ENCODE measurements at regions not wholly inside any gene's neighbourhood (a gene's known extent, or its start where the extent isn't known, plus 50 kb on each side); places are given as distances from the start of the nearest gene placed in this dataset.
A peak's percentile ranks its signal among the peaks of the same experiment; 100 is the strongest.

GRCh38 chr14:26828741-26829140 lies 230.9 kb upstream of the NOVA1 start:
- WGBS, 2 experiments (ENCODE audit: insufficient coverage in 2 of 2), result 90 to 100% methylated on average over 2 to 3 of the region's 4 CpGs
- Histone ChIP-seq H3K36me3 (ENCODE audit: control insufficient read depth, insufficient read depth, low read length) (no peaks in the 10 kb centered on the region), H3K4me1 (ENCODE audit: control insufficient read depth, insufficient read depth, low read length, poor library complexity, severe bottlenecking) (no peaks in the 10 kb centered on the region), H3K9me3 (ENCODE audit: control insufficient read depth, low read length) (no peaks in the 10 kb centered on the region), H3K27ac (ENCODE audit: low read depth, low read length, severe bottlenecking) (no peak overlapping the region), H3K4me3 (ENCODE audit: extremely low read depth, insufficient read depth, low read length, poor library complexity, severe bottlenecking) (no peak overlapping the region)

DNA sequence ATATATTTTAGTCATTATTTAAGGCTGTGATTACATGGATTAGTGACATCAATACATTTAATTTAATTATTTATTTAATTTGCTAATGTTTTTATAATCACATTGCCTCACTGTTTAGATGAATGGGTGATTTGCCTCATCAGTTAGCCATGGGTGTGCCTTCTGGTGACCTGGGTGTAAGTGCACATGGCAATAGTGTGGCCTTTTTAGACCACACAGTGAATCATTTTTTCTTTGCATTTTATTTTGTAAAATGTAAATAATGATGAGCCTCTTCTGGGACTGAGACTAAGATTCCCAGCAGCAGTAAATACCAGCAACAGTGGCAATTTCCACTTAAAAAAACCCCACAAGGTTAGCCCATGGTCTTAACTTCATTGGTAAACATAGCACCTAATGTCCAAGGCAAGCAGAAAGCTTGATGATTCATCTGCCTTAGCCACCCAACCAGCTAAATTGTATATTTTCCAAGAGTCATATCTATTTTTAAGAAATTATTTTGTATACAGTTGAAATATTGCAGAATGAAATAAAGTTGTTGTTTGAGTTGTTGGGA lies 235.9 kb upstream of the NOVA1 start:
- H3K9me3 ChIP-seq (ENCODE audit: control insufficient read depth, low read length), result no peaks in the 10 kb centered on the region
- no peaks in the 10 kb centered on the region for H3K36me3 ChIP-seq (ENCODE audit: control insufficient read depth, insufficient read depth, low read length)
- H3K27ac ChIP-seq (ENCODE audit: low read depth, low read length, severe bottlenecking), result no peak overlapping the region
- H3K4me3 ChIP-seq (ENCODE audit: extremely low read depth, insufficient read depth, low read length, poor library complexity, severe bottlenecking), result no peak overlapping the region
- H3K4me1 ChIP-seq (ENCODE audit: control insufficient read depth, insufficient read depth, low read length, poor library complexity, severe bottlenecking), result no peaks in the 10 kb centered on the region

GRCh38 chr14:26835979-26836570 lies 238.2 kb upstream of the NOVA1 start:
- H3K9me3 ChIP-seq (ENCODE audit: control insufficient read depth, low read length), result no peaks in the 10 kb centered on the region
- no peaks in the 10 kb centered on the region for H3K36me3 ChIP-seq (ENCODE audit: control insufficient read depth, insufficient read depth, low read length)
- no peak overlapping the region for H3K27ac ChIP-seq (ENCODE audit: low read depth, low read length, severe bottlenecking)
- WGBS, 2 experiments (ENCODE audit: insufficient coverage in 2 of 2), result 88 to 89% methylated on average over 1 to 2 of the region's 4 CpGs
- H3K4me3 ChIP-seq (ENCODE audit: extremely low read depth, insufficient read depth, low read length, poor library complexity, severe bottlenecking), result no peak overlapping the region
- no peaks in the 10 kb centered on the region for H3K4me1 ChIP-seq (ENCODE audit: control insufficient read depth, insufficient read depth, low read length, poor library complexity, severe bottlenecking)

DNA sequence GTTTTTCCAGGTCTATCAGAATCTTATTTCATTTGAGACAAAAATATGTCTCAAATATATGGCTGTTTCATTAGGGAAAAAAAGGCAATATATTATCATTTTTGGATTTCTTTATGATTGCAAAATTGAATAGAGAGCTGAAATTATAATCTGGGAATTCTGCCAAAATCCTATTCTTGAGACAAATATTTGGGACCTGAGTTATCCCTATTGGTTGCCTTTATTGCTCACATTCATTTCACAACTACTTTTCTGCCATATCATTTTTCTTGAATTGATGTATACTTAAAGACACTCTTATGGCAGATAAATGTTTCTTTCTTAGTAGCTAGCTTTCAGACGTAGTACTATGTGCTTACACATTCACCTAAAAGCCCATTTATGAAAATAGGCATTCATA lies 241.6 kb upstream of the NOVA1 start:
- Histone ChIP-seq H3K4me3 (ENCODE audit: extremely low read depth, insufficient read depth, low read length, poor library complexity, severe bottlenecking) (no peak overlapping the region), H3K36me3 (ENCODE audit: control insufficient read depth, insufficient read depth, low read length) (no peaks in the 10 kb centered on the region), H3K9me3 (ENCODE audit: control insufficient read depth, low read length) (no peaks in the 10 kb centered on the region), H3K4me1 (ENCODE audit: control insufficient read depth, insufficient read depth, low read length, poor library complexity, severe bottlenecking) (peaks cover 7% of the 10 kb centered on the region), H3K27ac (ENCODE audit: low read depth, low read length, severe bottlenecking) (no peak overlapping the region)
- no CpG with 5 or more reads among the region's 1 CpG for WGBS, 2 experiments (ENCODE audit: insufficient coverage in 2 of 2)

DNA sequence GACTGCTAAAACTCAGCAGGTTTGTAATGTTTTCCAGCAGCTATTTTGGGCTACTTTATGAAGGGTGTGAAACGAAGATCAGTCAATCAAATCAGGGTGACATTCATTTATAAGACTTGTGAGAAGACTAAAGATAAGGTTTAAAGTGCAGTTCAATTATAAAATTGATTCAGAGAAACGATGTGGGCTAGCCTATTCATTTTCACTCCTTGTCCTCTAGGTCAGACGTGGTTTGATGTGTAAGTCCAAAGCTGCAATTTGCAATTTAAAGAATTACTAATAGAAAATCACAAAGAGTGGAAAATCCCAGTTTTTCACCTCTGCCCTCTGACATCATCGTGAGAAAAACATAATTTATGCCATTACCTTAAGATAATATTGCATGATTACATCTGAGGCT lies 243.5 kb upstream of the NOVA1 start:
- 70 to 100% methylated on average over 1 of the region's 4 CpGs for WGBS, 2 experiments (ENCODE audit: insufficient coverage in 2 of 2)
- Histone ChIP-seq H3K9me3 (ENCODE audit: control insufficient read depth, low read length) (no peaks in the 10 kb centered on the region), H3K36me3 (ENCODE audit: control insufficient read depth, insufficient read depth, low read length) (no peaks in the 10 kb centered on the region), H3K4me3 (ENCODE audit: extremely low read depth, insufficient read depth, low read length, poor library complexity, severe bottlenecking) (no peak overlapping the region), H3K27ac (ENCODE audit: low read depth, low read length, severe bottlenecking) (peak overlapping the region; percentile 41), H3K4me1 (ENCODE audit: control insufficient read depth, insufficient read depth, low read length, poor library complexity, severe bottlenecking) (peaks cover 7% of the 10 kb centered on the region)

DNA sequence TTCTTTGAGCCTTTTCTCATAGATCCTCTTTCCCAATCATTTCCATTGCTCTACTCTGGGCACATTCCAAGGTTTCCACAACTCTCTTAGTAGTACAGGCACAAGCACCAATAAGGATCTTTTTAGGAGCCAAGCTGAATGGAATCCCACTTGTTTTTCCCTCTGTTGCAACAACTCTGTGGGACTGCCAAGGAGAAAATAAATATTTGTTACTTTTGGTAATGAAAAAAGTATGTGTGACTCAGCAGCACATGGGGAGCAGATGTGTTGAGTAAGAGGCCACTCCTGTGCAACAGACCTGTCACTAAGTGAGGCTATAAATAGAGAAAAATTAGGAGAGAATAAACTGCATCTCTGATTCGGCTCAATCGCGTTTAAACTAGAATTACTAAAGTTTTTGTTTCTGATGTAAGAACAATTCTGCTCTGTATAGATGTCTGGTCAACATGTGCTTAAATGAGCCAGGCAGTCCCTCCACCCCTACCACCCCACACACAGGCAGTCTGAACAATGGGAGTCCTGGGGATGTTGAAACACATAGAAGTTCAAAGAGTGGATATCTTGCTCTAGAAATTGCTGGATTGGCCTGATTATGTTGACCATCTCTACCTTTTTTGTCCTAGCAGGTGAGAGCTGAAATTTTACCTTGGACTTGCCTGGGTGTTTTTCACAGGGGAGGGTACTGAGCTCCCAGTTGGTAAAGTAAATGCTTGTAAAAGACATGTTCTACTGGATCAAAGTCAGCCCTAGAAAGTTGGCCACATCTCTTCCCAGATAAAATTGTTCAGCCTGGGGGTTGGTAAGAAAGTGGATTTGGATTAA lies 244.3 kb upstream of the NOVA1 start:
- no CpG with 5 or more reads among the region's 3 CpGs for WGBS, 2 experiments (ENCODE audit: insufficient coverage in 2 of 2)
- Histone ChIP-seq H3K27ac (ENCODE audit: low read depth, low read length, severe bottlenecking) (peak overlapping the region; percentile 41), H3K4me3 (ENCODE audit: extremely low read depth, insufficient read depth, low read length, poor library complexity, severe bottlenecking) (no peak overlapping the region), H3K4me1 (ENCODE audit: control insufficient read depth, insufficient read depth, low read length, poor library complexity, severe bottlenecking) (peaks cover 7% of the 10 kb centered on the region), H3K9me3 (ENCODE audit: control insufficient read depth, low read length) (no peaks in the 10 kb centered on the region), H3K36me3 (ENCODE audit: control insufficient read depth, insufficient read depth, low read length) (no peaks in the 10 kb centered on the region)

GRCh38 chr14:26845151-26845818 lies 247.5 kb upstream of the NOVA1 start:
- Histone ChIP-seq H3K9me3 (ENCODE audit: control insufficient read depth, low read length) (no peaks in the 10 kb centered on the region), H3K4me1 (ENCODE audit: control insufficient read depth, insufficient read depth, low read length, poor library complexity, severe bottlenecking) (peaks cover 7% of the 10 kb centered on the region), H3K4me3 (ENCODE audit: extremely low read depth, insufficient read depth, low read length, poor library complexity, severe bottlenecking) (no peak overlapping the region), H3K27ac (ENCODE audit: low read depth, low read length, severe bottlenecking) (no peak overlapping the region), H3K36me3 (ENCODE audit: control insufficient read depth, insufficient read depth, low read length) (no peaks in the 10 kb centered on the region)
- WGBS, 2 experiments (ENCODE audit: insufficient coverage in 2 of 2), result 75 to 94% methylated on average over 6 of the region's 6 CpGs

DNA sequence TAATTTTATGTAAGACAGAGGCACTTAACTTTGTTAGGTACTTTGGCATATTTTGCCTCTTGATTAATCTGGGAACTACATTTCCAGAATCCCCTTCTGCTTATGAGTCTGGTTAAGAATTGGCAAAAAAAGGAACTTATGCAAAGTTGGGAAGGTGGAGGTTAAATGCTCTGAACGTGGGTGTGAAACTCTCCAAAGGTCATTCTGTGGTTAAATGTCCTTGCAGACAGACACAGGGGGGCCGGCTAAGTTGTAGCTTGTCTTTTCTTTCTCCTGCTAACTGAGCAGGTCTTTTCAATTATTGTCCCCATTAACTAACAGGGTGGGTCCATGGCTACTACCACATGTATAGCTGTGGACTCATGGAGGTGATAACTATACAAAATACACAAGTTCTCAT lies 248.6 kb upstream of the NOVA1 start:
- Histone ChIP-seq H3K4me1 (ENCODE audit: control insufficient read depth, insufficient read depth, low read length, poor library complexity, severe bottlenecking) (peaks cover 7% of the 10 kb centered on the region), H3K27ac (ENCODE audit: low read depth, low read length, severe bottlenecking) (no peak overlapping the region), H3K9me3 (ENCODE audit: control insufficient read depth, low read length) (no peaks in the 10 kb centered on the region), H3K36me3 (ENCODE audit: control insufficient read depth, insufficient read depth, low read length) (no peaks in the 10 kb centered on the region), H3K4me3 (ENCODE audit: extremely low read depth, insufficient read depth, low read length, poor library complexity, severe bottlenecking) (no peak overlapping the region)
- WGBS, 2 experiments (ENCODE audit: insufficient coverage in 2 of 2), result 45 to 55% methylated on average over 2 of the region's 2 CpGs

- no peak overlapping the region for H3K4me3 ChIP-seq (ENCODE audit: extremely low read depth, insufficient read depth, low read length, poor library complexity, severe bottlenecking)
- H3K36me3 ChIP-seq (ENCODE audit: control insufficient read depth, insufficient read depth, low read length), result no peaks in the 10 kb centered on the region
- 95 to 100% methylated on average over 2 of the region's 4 CpGs for WGBS, 2 experiments (ENCODE audit: insufficient coverage in 2 of 2)
- no peaks in the 10 kb centered on the region for H3K9me3 ChIP-seq (ENCODE audit: control insufficient read depth, low read length)
- H3K27ac ChIP-seq (ENCODE audit: low read depth, low read length, severe bottlenecking), result no peak overlapping the region
- H3K4me1 ChIP-seq (ENCODE audit: control insufficient read depth, insufficient read depth, low read length, poor library complexity, severe bottlenecking), result no peaks in the 10 kb centered on the region
These were observed 251.7 kb upstream of the NOVA1 start for GRCh38 chr14:26849514-26849913.

- no peaks in the 10 kb centered on the region for H3K4me1 ChIP-seq (ENCODE audit: control insufficient read depth, insufficient read depth, low read length, poor library complexity, severe bottlenecking)
- H3K36me3 ChIP-seq (ENCODE audit: control insufficient read depth, insufficient read depth, low read length), result no peaks in the 10 kb centered on the region
- 95 to 100% methylated on average over 2 to 3 of the region's 6 CpGs for WGBS, 2 experiments (ENCODE audit: insufficient coverage in 2 of 2)
These were observed 254.0 kb upstream of the NOVA1 start for GRCh38 chr14:26851793-26852192.

More at GRCh38 chr14:26851793-26852192, 254.0 kb upstream of the NOVA1 start:
- H3K9me3 ChIP-seq (ENCODE audit: control insufficient read depth, low read length), result no peaks in the 10 kb centered on the region
- no peak overlapping the region for H3K27ac ChIP-seq (ENCODE audit: low read depth, low read length, severe bottlenecking)
- H3K4me3 ChIP-seq (ENCODE audit: extremely low read depth, insufficient read depth, low read length, poor library complexity, severe bottlenecking), result no peak overlapping the region

Data from mesodermal cell (in vitro differentiated cells).